Neutrophil (primary cell): ENCODE measurements at regions not wholly inside any gene's neighbourhood (a gene's known extent, or its start where the extent isn't known, plus 50 kb on each side); places are given as distances from the start of the nearest gene placed in this dataset.
"Not testable (repeated sequence)": the region's sequence is repeated elsewhere in the genome, so short reads cannot be mapped to it uniquely, and the experiment has no call there.

Experiments
- H3K27ac ChIP-seq: fragments of 200-600 bp; sonication (generic); 2 replicates; pipeline ENCODE4 v1.5.1; 2016; ENCODE audit warnings: mild to moderate bottlenecking, moderate library complexity
- H3K27me3 ChIP-seq: fragments of 200-600 bp; sonication (generic); 2 replicates; pipeline ENCODE4 v1.6.0; 2016; ENCODE audit warnings: mild to moderate bottlenecking
- H3K36me3 ChIP-seq: fragments of 200-600 bp; sonication (generic); 2 replicates; pipeline ENCODE4 v1.5.1; 2017
- H3K4me1 ChIP-seq, 2 experiments: fragments of 200-600 bp in 1 of 2; sonication (generic) in 1 of 2; 1 replicate in 1 of 2; 2 replicates in 1 of 2; pipeline versions ENCODE4 v1.5.1 to v1.6.1; 2013 to 2016; ENCODE audit warnings: low read depth in 1 of 2, low read length in 1 of 2, mild to moderate bottlenecking in 1 of 2, moderate library complexity in 1 of 2; ENCODE audit not compliant: control insufficient read depth in 1 of 2, insufficient read depth in 1 of 2
- H3K4me3 ChIP-seq, 2 experiments: fragments of 200-600 bp in 1 of 2; sonication (generic) in 1 of 2; 1 replicate in 1 of 2; 2 replicates in 1 of 2; pipeline ENCODE4 v1.5.1; 2013 to 2016; ENCODE audit warnings: low read depth in 1 of 2, low read length in 1 of 2, mild to moderate bottlenecking in 1 of 2, moderate library complexity in 1 of 2
- H3K9me3 ChIP-seq: fragments of 200-600 bp; sonication (generic); 2 replicates; pipeline ENCODE4 v1.5.1; 2016
- CTCF ChIP-seq: fragments of 200-600 bp; sonication (generic); IDR thresholded peaks from 2 replicates; pipeline ENCODE4 v1.5.1; 2016; ENCODE audit warnings: antibody characterized with exemption

- H3K4me3 ChIP-seq = no peak overlapping the region
- H3K4me1 ChIP-seq = no peaks in the 10 kb centered on the region
- no peak overlapping the region for H3K27ac ChIP-seq
- H3K27me3 ChIP-seq = no peaks in the 10 kb centered on the region
- no peaks in the 10 kb centered on the region for H3K36me3 ChIP-seq
- TF ChIP-seq CTCF = no peak
- no peaks in the 10 kb centered on the region for H3K9me3 ChIP-seq
These were observed 1652.3 kb upstream of the WWC1 start for GRCh38 chr5:166639151-166639550.

GRCh38 chr5:166640136-166640535, 1651.3 kb upstream of the WWC1 start:
- not testable (repeated sequence) for H3K36me3 ChIP-seq, H3K4me3 ChIP-seq, H3K9me3 ChIP-seq, H3K4me1 ChIP-seq, H3K27ac ChIP-seq, H3K27me3 ChIP-seq

- TF ChIP-seq CTCF = no peak
- H3K27me3 ChIP-seq = no peaks in the 10 kb centered on the region
These were observed 1642.7 kb upstream of the WWC1 start for GRCh38 chr5:166648736-166649135.

GRCh38 chr5:166649676-166650075, 1641.8 kb upstream of the WWC1 start:
- H3K9me3 ChIP-seq = no peaks in the 10 kb centered on the region
- no peak overlapping the region for H3K27ac ChIP-seq
- H3K27me3 ChIP-seq = no peaks in the 10 kb centered on the region
- no peak overlapping the region for H3K4me3 ChIP-seq
- H3K36me3 ChIP-seq = no peaks in the 10 kb centered on the region
- no peaks in the 10 kb centered on the region for H3K4me1 ChIP-seq
- no peak for TF ChIP-seq CTCF

More at GRCh38 chr5:166648736-166649135, 1642.7 kb upstream of the WWC1 start:
- no peaks in the 10 kb centered on the region for H3K4me1 ChIP-seq
- H3K9me3 ChIP-seq = no peaks in the 10 kb centered on the region
- no peak overlapping the region for H3K27ac ChIP-seq
- H3K4me3 ChIP-seq = no peak overlapping the region
- no peaks in the 10 kb centered on the region for H3K36me3 ChIP-seq

GRCh38 chr5:166651234-166651633, 1640.2 kb upstream of the WWC1 start:
- Histone ChIP-seq H3K9me3 (no peaks in the 10 kb centered on the region), H3K27me3 (no peaks in the 10 kb centered on the region), H3K4me3 (no peak overlapping the region), H3K4me1 (no peaks in the 10 kb centered on the region), H3K36me3 (no peaks in the 10 kb centered on the region), H3K27ac (no peak overlapping the region)
- TF ChIP-seq CTCF = no peak

GRCh38 chr5:166671811-166672210, 1619.6 kb upstream of the WWC1 start:
- no peak overlapping the region for H3K27ac ChIP-seq
- no peaks in the 10 kb centered on the region for H3K27me3 ChIP-seq
- no peak for TF ChIP-seq CTCF
- H3K9me3 ChIP-seq = no peaks in the 10 kb centered on the region
- no peaks in the 10 kb centered on the region for H3K4me1 ChIP-seq
- H3K4me3 ChIP-seq = no peak overlapping the region
- no peaks in the 10 kb centered on the region for H3K36me3 ChIP-seq
